Osteocyte (in vitro differentiated cells): ENCODE measurements at regions not wholly inside any gene's neighbourhood (a gene's known extent, or its start where the extent isn't known, plus 50 kb on each side); places are given as distances from the start of the nearest gene placed in this dataset.

Experiments used
- DNase-seq: peaks from one replicate; pipeline ENCODE4 v3.0.0; 2021; ENCODE audit warnings: mixed read lengths; ENCODE audit not compliant: unreplicated experiment; ENCODE audit errors: extremely low spot score
- H3K27ac Mint-ChIP-seq: one replicate; pipeline ENCODE4 v1.8.0; 2021; ENCODE audit warnings: mild to moderate bottlenecking, mixed read lengths; ENCODE audit not compliant: unreplicated experiment
- H3K27me3 Mint-ChIP-seq: one replicate; pipeline ENCODE4 v1.8.0; 2021; ENCODE audit warnings: mixed read lengths; ENCODE audit not compliant: unreplicated experiment
- H3K36me3 Mint-ChIP-seq: one replicate; pipeline ENCODE4 v1.8.0; 2021; ENCODE audit warnings: mixed read lengths; ENCODE audit not compliant: unreplicated experiment
- H3K4me1 Mint-ChIP-seq: one replicate; pipeline ENCODE4 v1.8.0; 2021; ENCODE audit warnings: mixed read lengths; ENCODE audit not compliant: unreplicated experiment
- H3K4me3 Mint-ChIP-seq: one replicate; pipeline ENCODE4 v1.8.0; 2021; ENCODE audit warnings: mild to moderate bottlenecking, moderate library complexity, mixed read lengths; ENCODE audit not compliant: unreplicated experiment
- H3K9me3 Mint-ChIP-seq: one replicate; pipeline ENCODE4 v1.8.0; 2021; ENCODE audit warnings: mixed read lengths; ENCODE audit not compliant: unreplicated experiment
- TF ChIP-seq, protein P1 (sequence below): fragments of 200-600 bp; sonication (generic); IDR thresholded peaks from 2 replicates; pipeline ENCODE4 v1.5.0; 2021; ENCODE audit warnings: antibody characterized with exemption, mild to moderate bottlenecking, moderate library complexity

DNA sequence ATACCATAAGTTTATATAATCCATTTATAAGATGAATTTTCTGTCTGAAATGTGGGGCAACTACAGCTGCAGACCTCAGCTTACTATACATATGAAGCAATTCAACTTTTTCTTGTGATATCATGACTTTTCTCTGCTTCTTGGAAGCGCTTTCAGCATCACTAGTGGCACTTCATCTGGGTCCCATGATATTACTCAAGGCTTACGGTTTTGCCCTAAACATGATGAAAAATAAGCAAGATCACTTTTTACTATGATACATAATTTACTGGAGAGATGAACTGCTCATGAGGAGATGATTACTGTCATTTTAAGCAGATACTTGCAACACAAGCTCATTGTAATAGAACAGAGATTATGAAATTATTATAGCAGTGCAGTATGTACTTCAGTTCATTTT, 258.0 kb upstream of the ZSWIM2 start:
- Mint-ChIP-seq H3K36me3 (no peaks in the 10 kb centered on the region), H3K9me3 (no peaks in the 10 kb centered on the region), H3K4me1 (no peaks in the 10 kb centered on the region), H3K27me3 (peaks cover 37% of the 10 kb centered on the region), H3K27ac (no peak overlapping the region), H3K4me3 (no peak overlapping the region)
- no peak for DNase-seq
- TF ChIP-seq, protein P1, sequence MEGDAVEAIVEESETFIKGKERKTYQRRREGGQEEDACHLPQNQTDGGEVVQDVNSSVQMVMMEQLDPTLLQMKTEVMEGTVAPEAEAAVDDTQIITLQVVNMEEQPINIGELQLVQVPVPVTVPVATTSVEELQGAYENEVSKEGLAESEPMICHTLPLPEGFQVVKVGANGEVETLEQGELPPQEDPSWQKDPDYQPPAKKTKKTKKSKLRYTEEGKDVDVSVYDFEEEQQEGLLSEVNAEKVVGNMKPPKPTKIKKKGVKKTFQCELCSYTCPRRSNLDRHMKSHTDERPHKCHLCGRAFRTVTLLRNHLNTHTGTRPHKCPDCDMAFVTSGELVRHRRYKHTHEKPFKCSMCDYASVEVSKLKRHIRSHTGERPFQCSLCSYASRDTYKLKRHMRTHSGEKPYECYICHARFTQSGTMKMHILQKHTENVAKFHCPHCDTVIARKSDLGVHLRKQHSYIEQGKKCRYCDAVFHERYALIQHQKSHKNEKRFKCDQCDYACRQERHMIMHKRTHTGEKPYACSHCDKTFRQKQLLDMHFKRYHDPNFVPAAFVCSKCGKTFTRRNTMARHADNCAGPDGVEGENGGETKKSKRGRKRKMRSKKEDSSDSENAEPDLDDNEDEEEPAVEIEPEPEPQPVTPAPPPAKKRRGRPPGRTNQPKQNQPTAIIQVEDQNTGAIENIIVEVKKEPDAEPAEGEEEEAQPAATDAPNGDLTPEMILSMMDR = no peak

DNA sequence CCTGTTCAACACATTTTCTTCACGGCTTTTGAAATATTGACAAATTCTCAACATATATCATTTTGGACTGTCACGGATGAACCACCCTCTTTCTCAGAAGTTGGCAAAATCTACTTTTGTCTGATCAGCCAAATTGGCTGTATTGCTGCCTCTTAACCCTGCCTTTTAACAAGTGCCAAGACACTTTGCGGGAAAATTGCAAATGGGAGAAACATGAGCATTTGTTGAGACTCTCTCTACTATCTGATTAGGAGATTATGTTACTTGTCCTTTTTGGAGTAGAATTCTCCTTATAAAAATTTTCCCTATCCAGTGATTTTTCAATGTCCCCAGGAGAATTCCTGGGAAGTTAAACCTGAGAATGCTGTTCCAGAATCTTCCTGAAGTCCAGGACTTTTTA, 256.2 kb upstream of the ZSWIM2 start:
- Mint-ChIP-seq H3K4me1 (no peaks in the 10 kb centered on the region), H3K36me3 (no peaks in the 10 kb centered on the region), H3K9me3 (no peaks in the 10 kb centered on the region), H3K27ac (no peak overlapping the region), H3K4me3 (no peak overlapping the region), H3K27me3 (peaks cover 33% of the 10 kb centered on the region)
- TF ChIP-seq, protein P1 = no peak
- no peak for DNase-seq

DNA sequence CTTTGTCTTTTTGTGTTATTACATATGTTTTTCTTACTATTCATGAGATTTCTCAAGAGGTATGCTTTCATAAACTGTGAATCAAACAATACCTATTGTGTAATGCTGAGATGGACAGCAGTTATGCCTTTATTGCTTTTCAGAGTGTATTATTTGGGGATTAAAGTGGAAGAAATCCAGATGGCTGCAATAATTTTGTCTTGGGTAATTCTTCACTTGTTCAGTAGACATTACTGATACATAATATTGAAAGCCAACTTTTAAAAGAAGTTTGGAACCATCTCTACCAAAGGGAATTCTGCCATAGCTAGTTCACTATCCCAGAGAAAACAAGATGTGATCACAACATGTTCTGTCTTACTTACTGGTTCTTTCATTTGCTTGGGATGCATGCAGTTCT, 253.4 kb upstream of the ZSWIM2 start:
- Mint-ChIP-seq H3K4me1 (no peaks in the 10 kb centered on the region), H3K36me3 (no peaks in the 10 kb centered on the region), H3K4me3 (no peak overlapping the region), H3K9me3 (no peaks in the 10 kb centered on the region), H3K27ac (no peak overlapping the region), H3K27me3 (peaks cover 28% of the 10 kb centered on the region)
- no peak for DNase-seq
- TF ChIP-seq, protein P1 = no peak

DNA sequence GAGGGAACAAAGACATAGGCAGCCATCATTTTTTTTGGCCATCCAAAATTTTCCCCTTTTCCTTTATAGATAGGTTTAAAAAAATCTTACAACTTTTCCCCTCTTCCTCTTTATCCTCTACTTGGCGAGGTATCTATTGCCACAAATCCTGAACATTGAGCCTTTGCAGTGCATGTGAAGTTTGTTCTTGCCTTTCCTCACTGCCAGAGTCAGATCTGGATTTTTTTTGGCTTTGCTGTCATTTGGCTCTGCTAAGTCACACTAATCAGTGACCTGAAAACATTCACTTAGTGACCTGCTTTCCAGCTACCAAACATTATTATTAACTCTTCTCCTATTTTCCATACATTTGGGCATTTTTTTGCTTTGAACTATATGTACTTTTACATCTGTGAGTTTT, 249.2 kb upstream of the ZSWIM2 start:
- DNase-seq = no peak
- no peaks in the 10 kb centered on the region for H3K36me3 Mint-ChIP-seq
- H3K4me3 Mint-ChIP-seq = no peak overlapping the region
- TF ChIP-seq, protein P1 = no peak
- H3K27ac Mint-ChIP-seq = no peak overlapping the region
- no peaks in the 10 kb centered on the region for H3K9me3 Mint-ChIP-seq
- no peaks in the 10 kb centered on the region for H3K4me1 Mint-ChIP-seq
- H3K27me3 Mint-ChIP-seq = peaks cover 21% of the 10 kb centered on the region

DNA sequence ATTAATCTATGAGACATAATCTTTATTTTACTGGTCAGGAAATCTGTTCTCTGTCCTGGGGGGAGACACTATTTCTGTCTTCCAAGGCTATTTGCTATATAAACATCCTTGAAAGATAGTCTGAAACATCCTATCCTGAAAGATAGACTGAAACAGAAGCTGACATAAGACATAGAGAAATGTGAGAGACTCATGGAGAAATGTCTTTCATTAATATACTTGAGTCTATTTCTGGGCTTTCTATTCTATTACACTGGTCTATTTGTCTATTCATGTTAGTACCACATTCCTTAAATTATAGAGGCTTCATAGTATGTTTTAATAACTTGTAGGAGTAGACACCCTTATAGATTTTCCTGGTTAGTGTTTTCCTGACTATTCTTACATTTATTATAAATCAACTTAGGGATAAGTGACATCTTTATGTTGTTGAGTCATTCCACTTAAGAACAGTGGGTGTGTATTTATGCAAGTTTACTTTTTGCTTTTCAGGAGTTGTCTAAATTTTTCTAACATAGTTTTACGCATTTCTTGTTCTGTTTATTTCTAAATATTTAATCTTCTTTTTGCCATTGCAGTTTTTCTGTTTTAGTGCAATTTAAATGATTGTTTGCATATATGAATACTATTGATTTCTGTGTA, 244.9 kb upstream of the ZSWIM2 start:
- DNase-seq = no peak
- H3K27me3 Mint-ChIP-seq = peaks cover 23% of the 10 kb centered on the region

More for the DNA sequence above, 244.9 kb upstream of the ZSWIM2 start:
- no peaks in the 10 kb centered on the region for H3K9me3 Mint-ChIP-seq
- no peaks in the 10 kb centered on the region for H3K36me3 Mint-ChIP-seq
- TF ChIP-seq, protein P1 = no peak
- no peak overlapping the region for H3K27ac Mint-ChIP-seq
- no peaks in the 10 kb centered on the region for H3K4me1 Mint-ChIP-seq
- no peak overlapping the region for H3K4me3 Mint-ChIP-seq
